A673 (cell line): ENCODE measurements at regions not wholly inside any gene's neighbourhood (a gene's known extent, or its start where the extent isn't known, plus 50 kb on each side); places are given as distances from the start of the nearest gene placed in this dataset.

Source experiments
- EZH2 ChIP-seq: fragments of 200-600 bp; sonication (generic); IDR thresholded peaks from 2 replicates; pipeline ENCODE4 v1.6.1; 2017; ENCODE audit warnings: borderline replicate concordance, low read depth, mild to moderate bottlenecking, mixed read lengths, antibody characterized with exemption, low read length; ENCODE audit not compliant: poor library complexity, severe bottlenecking
- TF ChIP-seq, protein P1 (sequence below): fragments of 300-800, 200-600 bp; sonication (generic); conservative IDR thresholded peaks from 2 replicates; pipeline ENCODE4 v1.5.1; 2017; ENCODE audit warnings: low read depth, mild to moderate bottlenecking, antibody characterized with exemption, low read length, moderate library complexity, mixed read lengths

- TF ChIP-seq, protein P1, sequence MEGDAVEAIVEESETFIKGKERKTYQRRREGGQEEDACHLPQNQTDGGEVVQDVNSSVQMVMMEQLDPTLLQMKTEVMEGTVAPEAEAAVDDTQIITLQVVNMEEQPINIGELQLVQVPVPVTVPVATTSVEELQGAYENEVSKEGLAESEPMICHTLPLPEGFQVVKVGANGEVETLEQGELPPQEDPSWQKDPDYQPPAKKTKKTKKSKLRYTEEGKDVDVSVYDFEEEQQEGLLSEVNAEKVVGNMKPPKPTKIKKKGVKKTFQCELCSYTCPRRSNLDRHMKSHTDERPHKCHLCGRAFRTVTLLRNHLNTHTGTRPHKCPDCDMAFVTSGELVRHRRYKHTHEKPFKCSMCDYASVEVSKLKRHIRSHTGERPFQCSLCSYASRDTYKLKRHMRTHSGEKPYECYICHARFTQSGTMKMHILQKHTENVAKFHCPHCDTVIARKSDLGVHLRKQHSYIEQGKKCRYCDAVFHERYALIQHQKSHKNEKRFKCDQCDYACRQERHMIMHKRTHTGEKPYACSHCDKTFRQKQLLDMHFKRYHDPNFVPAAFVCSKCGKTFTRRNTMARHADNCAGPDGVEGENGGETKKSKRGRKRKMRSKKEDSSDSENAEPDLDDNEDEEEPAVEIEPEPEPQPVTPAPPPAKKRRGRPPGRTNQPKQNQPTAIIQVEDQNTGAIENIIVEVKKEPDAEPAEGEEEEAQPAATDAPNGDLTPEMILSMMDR = peak; percentile 54
- TF ChIP-seq EZH2 = no peak
Observed at GRCh38 chr3:11095932-11096265, 58.4 kb upstream of the HRH1 start.
